ENCODE measurements at regions not wholly inside any gene's neighbourhood (a gene's known extent, or its start where the extent isn't known, plus 50 kb on each side); places are given as distances from the start of the nearest gene placed in this dataset.
"Not testable (repeated sequence)": the region's sequence is repeated elsewhere in the genome, so short reads cannot be mapped to it uniquely, and the experiment has no call there.

GRCh38 chr10:6689036-6689435 is 109.0 kb upstream of the PRKCQ start:
- no peak for DNase-seq (ENCODE audit: low spot score)

DNA sequence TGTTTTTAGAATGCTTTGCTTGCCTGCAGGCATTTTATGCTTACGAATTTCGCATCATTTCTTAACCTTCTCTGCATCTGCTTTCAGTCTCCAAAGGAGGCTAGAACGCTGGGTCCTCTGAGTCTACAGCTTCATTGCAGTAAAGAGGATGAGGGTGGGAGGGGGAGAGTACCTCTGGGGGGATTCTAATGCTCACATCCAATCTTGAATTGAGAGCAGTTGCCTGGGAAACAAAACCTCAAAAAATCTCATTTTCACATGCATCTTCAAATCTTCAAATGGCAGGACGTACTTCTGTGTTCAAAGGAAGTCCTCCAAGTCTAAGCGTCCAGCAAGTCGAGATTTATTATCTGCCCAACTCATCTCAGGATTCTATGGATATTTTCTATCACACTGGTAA is 100.7 kb upstream of the PRKCQ start:
- no peak for DNase-seq (ENCODE audit: low spot score)

GRCh38 chr10:6678956-6679355 is 98.9 kb upstream of the PRKCQ start:
- no peak for DNase-seq (ENCODE audit: low spot score)

DNA sequence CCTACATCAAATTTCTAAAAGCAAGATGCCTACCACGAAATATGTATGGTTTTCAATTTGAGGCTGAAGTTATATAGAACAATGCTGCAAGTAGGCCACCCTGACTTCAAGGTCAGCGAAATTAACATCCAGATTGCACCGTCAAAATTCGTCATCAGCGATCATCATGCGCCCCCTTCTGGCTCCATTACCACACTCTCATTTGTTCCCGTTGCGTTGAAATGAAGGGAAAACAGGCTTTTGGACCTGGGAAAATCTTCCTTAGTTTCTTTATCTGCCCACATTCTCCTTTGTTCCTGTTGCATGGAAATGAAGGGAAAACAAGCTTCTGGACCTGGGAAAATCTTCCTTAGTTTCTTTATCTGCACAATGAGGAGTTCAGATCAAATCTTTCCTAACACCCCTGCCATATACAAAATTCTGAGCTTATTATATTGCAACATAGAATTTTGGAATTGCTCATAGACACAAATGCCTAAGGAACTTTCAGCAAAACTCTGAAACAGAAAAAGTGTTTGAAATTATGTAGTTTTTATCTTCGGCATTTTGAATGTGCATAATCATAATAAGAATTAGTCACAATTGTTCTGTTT is 98.2 kb upstream of the PRKCQ start:
- DNase-seq (ENCODE audit: low spot score) = peak; percentile 30

GRCh38 chr10:6677129-6677528 is 97.1 kb upstream of the PRKCQ start:
- DNase-seq (ENCODE audit: low spot score) = not testable (repeated sequence)

DNA sequence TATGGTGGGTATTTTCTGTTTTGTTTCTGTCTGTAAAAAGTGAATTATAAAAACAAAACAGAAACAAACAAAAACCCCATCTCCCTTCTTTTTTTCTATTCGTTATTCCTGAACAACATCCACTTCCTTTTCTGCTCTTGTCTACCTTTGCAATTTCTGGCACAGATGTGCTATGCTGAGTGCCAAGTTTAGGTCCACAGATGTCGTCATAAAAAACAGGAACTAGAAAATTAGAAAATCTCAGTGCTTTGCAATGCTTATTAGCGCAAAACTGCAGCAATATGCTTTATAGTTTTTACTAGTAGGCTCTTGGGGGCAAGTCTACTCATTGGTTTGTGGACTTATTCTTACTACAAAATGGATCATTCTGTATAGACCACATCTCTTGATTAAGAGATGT is 94.2 kb upstream of the PRKCQ start:
- DNase-seq (ENCODE audit: low spot score) = no peak

GRCh38 chr10:6671976-6672375 is 91.9 kb upstream of the PRKCQ start:
- no peak for DNase-seq (ENCODE audit: low spot score)

GRCh38 chr10:6669269-6669859 is 89.3 kb upstream of the PRKCQ start:
- no peak for DNase-seq (ENCODE audit: low spot score)

GRCh38 chr10:6667679-6668270 is 87.7 kb upstream of the PRKCQ start:
- no peak for DNase-seq (ENCODE audit: low spot score)

GRCh38 chr10:6667150-6667549 is 87.1 kb upstream of the PRKCQ start:
- no peak for DNase-seq (ENCODE audit: low spot score)

DNA sequence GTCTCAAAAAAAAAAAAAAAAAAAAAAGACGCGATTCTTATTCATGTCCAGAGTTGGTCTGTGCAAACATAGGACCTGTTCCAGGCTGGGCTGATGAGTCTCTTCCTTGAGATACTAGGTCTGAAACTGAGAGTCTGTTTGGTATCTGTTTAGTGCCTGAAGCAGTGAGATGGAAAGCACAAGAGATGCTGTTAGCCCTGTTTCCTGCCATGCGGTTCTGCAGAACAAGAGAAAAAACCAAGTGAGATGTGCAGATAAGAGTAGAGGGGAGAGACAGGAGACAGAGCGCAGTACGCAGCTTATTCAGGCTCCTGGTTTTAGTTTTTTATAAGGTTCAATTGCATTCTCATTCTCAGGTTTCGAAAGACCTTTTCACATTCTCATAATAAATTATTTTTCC is 85.8 kb upstream of the PRKCQ start:
- no peak for DNase-seq (ENCODE audit: low spot score)

DNA sequence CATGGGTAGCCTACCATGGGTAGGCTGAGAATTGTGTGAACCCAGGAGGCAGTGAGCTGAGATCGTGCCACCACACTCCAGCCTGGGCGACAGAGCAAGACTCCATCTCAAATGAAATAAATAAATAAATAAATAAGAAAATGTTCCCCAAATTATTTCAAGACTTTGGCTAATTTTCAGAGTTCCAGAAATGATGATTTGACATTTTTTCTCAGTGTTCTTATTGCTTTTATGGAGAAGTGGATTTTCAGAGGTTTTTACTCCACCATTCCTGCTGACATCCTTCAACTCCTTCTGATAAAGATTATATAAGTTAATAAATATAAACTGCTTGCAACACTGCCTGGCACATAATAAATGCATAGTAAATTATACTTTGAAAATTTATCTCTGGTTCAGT is 80.4 kb upstream of the PRKCQ start:
- no peak for DNase-seq (ENCODE audit: low spot score)

DNA sequence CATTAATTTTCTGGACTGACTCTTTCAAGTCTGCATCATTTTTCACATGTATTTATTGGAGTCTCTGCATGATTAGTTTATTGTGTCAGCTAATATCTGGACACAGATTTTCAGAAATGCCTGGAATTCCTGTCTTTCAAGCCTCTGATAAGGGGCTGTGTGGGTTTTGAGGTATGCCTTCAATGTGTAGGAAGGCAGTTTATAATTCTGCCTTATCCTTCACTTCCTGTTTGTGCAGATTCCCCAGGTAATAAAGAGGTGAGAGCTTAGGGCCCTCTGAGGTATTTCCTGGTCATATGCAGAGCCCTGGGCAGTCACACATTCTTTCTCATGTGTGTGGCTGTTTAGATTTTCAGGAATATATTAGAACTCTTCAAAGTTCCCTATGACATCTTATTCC is 79.4 kb upstream of the PRKCQ start:
- DNase-seq (ENCODE audit: low spot score) = no peak

DNA sequence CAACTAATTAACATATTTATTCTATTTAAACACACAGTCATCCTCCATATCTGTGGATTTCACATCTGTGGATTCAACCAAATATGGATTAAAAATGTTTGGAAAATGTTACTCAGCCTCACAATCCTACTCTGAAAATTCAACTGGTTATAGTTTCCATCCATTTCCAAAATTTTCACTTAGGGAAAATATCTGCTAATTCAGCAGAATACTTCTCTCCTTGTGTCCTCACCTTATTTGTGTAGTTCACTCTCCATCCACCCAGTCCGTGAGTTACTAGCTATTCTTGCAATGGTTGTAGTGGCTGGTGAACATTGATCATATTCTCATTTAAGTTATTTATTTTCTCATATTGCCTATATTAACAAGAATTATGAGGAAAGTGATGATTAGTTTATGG is 77.6 kb upstream of the PRKCQ start:
- DNase-seq (ENCODE audit: low spot score) = no peak

GRCh38 chr10:6657196-6657595 is 77.1 kb upstream of the PRKCQ start:
- no peak for DNase-seq (ENCODE audit: low spot score)

GRCh38 chr10:6654571-6654970 is 74.5 kb upstream of the PRKCQ start:
- no peak for DNase-seq (ENCODE audit: low spot score)

DNA sequence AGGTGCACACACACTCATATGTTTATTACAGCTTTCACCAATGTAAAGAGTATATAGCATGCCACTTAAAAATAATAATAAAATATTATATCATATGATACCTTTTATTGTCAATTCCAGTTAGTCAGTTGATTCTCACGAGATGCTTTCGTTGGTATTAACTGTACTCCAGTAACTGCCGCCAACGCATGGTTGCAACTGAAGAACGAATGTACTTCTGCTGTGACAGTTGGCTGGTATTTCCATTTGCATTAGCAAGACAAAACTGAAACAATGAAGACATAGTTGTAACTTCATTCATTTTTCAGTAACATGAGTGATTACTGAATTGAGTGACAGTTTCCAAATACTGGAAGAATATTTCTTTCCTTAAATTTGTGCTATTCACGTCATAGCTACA is 70.5 kb upstream of the PRKCQ start:
- no peak for DNase-seq (ENCODE audit: low spot score)

DNA sequence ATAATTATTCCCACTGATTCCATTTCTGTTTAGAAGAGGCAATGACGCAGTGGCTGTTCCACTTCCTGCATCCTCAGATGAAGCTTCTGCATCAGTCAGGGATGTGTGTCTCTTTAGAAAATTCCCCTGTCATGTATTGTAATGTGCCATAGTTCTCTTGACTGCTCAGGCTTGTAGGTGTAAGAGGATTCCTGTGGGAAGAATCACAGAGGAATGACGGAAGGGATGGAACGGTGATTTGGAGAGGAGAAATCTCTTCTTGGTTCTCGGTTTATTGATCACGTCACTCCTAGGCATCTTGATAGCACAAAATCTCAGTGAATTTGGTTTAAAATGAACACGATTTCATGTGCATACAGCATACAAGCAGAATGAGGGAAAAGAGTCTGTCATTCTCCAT is 69.8 kb upstream of the PRKCQ start:
- DNase-seq (ENCODE audit: low spot score) = no peak

DNA sequence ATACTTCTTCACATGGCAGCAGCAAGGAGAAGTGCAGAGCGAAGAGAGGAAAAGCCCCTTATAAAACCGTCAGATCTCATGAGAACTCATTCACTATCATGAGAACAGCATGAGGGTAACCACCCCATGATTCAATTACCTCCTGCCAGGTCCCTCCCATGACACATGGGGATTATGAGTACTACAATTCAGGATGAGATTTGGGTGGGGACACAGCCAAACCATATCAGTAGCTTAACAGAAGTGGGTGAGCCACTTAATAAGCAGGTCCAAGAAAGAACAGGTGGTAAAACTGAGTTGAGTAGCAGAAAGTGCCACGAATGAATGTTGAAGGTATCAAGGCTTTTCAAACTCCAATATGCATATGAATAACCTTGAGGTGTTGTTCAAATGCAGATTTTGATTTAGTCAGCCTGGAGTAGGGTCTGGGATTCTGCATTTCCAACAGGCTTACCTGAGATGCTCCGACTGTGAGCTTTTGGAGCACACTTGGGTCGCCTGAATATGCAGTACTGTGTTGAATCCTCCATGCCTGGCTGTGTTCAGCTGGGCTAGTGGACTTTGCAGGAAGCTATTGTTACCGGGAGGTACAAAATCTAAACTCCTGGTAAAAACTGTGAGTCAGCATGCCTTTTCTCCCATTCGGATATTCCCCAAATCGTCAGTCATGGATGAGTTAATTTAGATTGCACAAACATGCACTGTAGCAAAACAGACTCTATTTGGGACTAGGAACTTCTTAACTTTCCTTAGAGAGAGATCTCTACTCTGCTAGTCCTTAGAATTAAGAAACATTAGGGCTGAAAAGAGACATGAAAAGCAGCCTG is 69.0 kb upstream of the PRKCQ start:
- DNase-seq (ENCODE audit: low spot score) = no peak

DNA sequence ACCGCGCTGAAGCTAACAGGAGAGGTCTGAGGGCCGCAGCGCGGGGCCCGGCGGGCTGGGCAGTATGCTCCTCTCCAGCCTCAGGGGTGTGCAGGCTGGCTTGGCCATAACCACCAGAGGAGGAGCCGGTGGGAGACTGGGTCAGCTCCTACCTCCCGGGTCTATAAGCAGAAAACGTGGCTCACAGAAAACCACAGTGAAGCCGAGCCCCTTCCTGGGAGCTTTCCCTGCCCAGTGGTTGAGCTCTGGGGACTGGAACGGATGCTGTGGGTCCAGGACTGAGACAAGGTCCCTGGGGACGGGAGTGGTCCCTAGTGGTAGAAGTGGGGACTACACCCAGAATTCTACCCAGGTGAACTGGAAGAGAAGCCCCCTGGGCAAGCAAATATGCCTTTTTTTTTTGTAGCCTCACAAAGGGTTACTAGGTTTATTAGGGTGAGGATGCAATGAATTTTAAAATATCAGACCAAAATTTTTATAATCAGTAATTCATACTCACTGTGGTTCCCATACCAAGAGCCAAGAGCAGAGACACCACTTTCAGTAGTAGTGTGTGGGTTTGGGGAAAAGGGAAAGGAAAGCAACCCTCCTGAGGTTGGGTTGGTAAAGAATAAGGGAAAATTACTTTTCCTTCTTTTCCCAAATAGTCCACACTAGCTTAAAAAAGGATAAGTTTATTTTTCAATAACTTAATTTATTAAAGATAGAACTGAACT is 67.9 kb upstream of the PRKCQ start:
- DNase-seq (ENCODE audit: low spot score) = peak; percentile 62

DNA sequence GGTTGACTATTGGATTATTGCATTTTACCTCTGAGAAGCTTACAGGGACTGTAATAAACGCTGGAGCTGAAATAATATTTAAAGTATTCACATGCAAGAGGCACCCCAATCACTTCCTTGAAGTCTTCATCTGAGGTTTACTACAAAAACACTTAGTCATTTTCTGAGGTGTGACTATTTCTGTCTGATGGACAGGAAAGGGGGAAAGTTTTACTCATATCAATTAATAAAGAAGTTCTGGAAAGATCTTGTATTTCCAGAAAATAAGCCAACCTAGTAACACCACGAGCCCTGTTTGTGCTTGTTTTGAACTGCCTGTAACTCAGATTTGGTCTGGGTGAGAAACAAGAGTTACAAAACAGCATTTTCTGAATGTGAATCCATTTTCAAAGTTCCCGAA is 63.9 kb upstream of the PRKCQ start:
- DNase-seq (ENCODE audit: low spot score) = no peak

- DNase-seq (ENCODE audit: low spot score) = no peak
These were observed 62.8 kb upstream of the PRKCQ start for GRCh38 chr10:6642876-6643275.

Data from germinal center (tissue), 1 donor.